HCT116 (cell line): ENCODE measurements at regions not wholly inside any gene's neighbourhood (a gene's known extent, or its start where the extent isn't known, plus 50 kb on each side); places are given as distances from the start of the nearest gene placed in this dataset.

Experiments used
- ATAC-seq: fragments of 200-7000 bp; cut with Tn5 transposase; 2 replicates; pipeline ENCODE4 v1.9.1; 2020; ENCODE audit warnings: mild to moderate bottlenecking, moderate library complexity
- BruUV-seq: library from RNA; stranded (reverse); fragments of 400-500 nt; replicated peaks from 2 replicates; lab custom pipeline; 2021; lab: Mats Ljungman, UMichigan
- CTCF ChIA-PET: fragments of 300-600 bp; sonication (Branson Sonifier 250); formaldehyde crosslinking; loops from one replicate; lab custom pipeline; 2021; ENCODE audit warnings: antibody characterized with exemption; lab: Charles Lee
- POLR2A ChIA-PET: fragments of 300-600, 350-600 bp; sonication (Branson Sonifier 250); formaldehyde crosslinking; loops from one replicate; lab custom pipeline; 2021; ENCODE audit warnings: antibody characterized with exemption; lab: Charles Lee
- RAD21 ChIA-PET, 2 experiments: fragments of 300-600 bp; sonication (Branson Sonifier 250); formaldehyde crosslinking; loops; one replicate each; lab custom pipeline; 2023; ENCODE audit warnings: low total read pairs in 2 of 2; ENCODE audit not compliant: uncharacterized antibody in 2 of 2, unreplicated experiment in 2 of 2, low non-redundant PET in 1 of 2; lab: Charles Lee
- DNase-seq: peaks from one replicate; pipeline ENCODE4 v3.0.0-alpha.2; 2010; ENCODE audit warnings: low read depth, low spot score
- H2AFZ ChIP-seq: fragments of 200-600 bp; shearing (Covaris generic), sonication (generic); 2 replicates; pipeline ENCODE4 v1.6.1; 2017; ENCODE audit warnings: low read depth, mixed run types, mixed read lengths, antibody characterized with exemption, low read length; ENCODE audit not compliant: poor library complexity, severe bottlenecking
- H3K27ac ChIP-seq: 2 replicates; pipeline ENCODE4 v1.5.1; 2012; ENCODE audit warnings: low read depth, low read length
- H3K27me3 ChIP-seq: fragments of 200-600 bp; sonication (generic); 2 replicates; pipeline ENCODE4 v1.6.1; 2016; ENCODE audit warnings: mixed run types, low read length, mixed read lengths; ENCODE audit not compliant: insufficient read depth
- H3K36me3 ChIP-seq, 2 experiments: fragments of 200-500 bp in 1 of 2; fragments of 200-600 bp in 1 of 2; sonication (Bioruptor generic) in 1 of 2; sonication (generic) in 1 of 2; 2 replicates each; pipeline versions ENCODE4 v1.5.1 to v1.6.1; 2014 to 2016; ENCODE audit warnings: low read length in 2 of 2, inconsistent platforms in 1 of 2, mixed read lengths in 1 of 2, mixed run types in 1 of 2; ENCODE audit not compliant: insufficient read depth in 2 of 2, control insufficient read depth in 1 of 2
- H3K4me1 ChIP-seq, 2 experiments: fragments of 200-600 bp in 1 of 2; sonication (generic) in 1 of 2; 2 replicates each; pipeline versions ENCODE4 v1.5.1 to v1.6.1; 2012 to 2017; ENCODE audit warnings: low read length in 2 of 2, inconsistent platforms in 1 of 2, mild to moderate bottlenecking in 1 of 2, mixed read lengths in 1 of 2, mixed run types in 1 of 2, moderate library complexity in 1 of 2; ENCODE audit not compliant: insufficient read depth in 2 of 2, control insufficient read depth in 1 of 2
- H3K4me2 ChIP-seq: fragments of 200-600 bp; sonication (generic); 2 replicates; pipeline ENCODE4 v1.6.1; 2017; ENCODE audit warnings: mixed run types, low read length, mixed read lengths
- H3K4me3 ChIP-seq, 2 experiments: fragments of 200-600 bp in 1 of 2; sonication (generic) in 1 of 2; replicated peaks in 1 of 2; 2 replicates each; pipeline ENCODE4 v1.5.1; 2011 to 2016; ENCODE audit warnings: low read length in 2 of 2, control low read depth in 1 of 2, low read depth in 1 of 2, mild to moderate bottlenecking in 1 of 2, mixed read lengths in 1 of 2, mixed run types in 1 of 2
- H3K79me2 ChIP-seq: fragments of 200-600 bp; sonication (generic); 2 replicates; pipeline ENCODE4 v1.6.1; 2017; ENCODE audit warnings: mild to moderate bottlenecking, mixed run types, low read length, moderate library complexity, mixed read lengths; ENCODE audit not compliant: insufficient read depth
- H3K9ac ChIP-seq: fragments of 200-600 bp; sonication (generic); 2 replicates; pipeline ENCODE4 v1.6.1; 2016; ENCODE audit warnings: low read length, mixed read lengths
- H3K9me2 ChIP-seq: fragments of 200-600 bp; sonication (generic), shearing (Covaris generic); 2 replicates; pipeline ENCODE4 v1.6.1; 2017; ENCODE audit warnings: mixed run types, mild to moderate bottlenecking, moderate library complexity; ENCODE audit not compliant: insufficient read depth
- H3K9me3 ChIP-seq, 2 experiments: fragments of 200-500 bp in 1 of 2; fragments of 200-600 bp in 1 of 2; sonication (Bioruptor generic) in 1 of 2; sonication (generic) in 1 of 2; 2 replicates each; pipeline ENCODE4 v1.6.1; 2014 to 2017; ENCODE audit warnings: low read length in 2 of 2, mixed read lengths in 2 of 2, inconsistent platforms in 1 of 2, low read depth in 1 of 2, mild to moderate bottlenecking in 1 of 2, mixed run types in 1 of 2, moderate library complexity in 1 of 2; ENCODE audit not compliant: control insufficient read depth in 1 of 2, insufficient read depth in 1 of 2
- H4K20me1 ChIP-seq: fragments of 200-600 bp; sonication (generic), shearing (Covaris generic); 2 replicates; pipeline ENCODE4 v1.6.1; 2017; ENCODE audit warnings: mixed run types, mild to moderate bottlenecking, moderate library complexity; ENCODE audit not compliant: insufficient read depth
- ATF3 ChIP-seq: IDR thresholded peaks from 2 replicates; pipeline ENCODE4 v1.6.1; 2012
- CBX3 ChIP-seq: IDR thresholded peaks from 2 replicates; pipeline ENCODE4 v1.6.1; 2012; ENCODE audit warnings: low read depth
- EGR1 ChIP-seq: IDR thresholded peaks from 2 replicates; pipeline ENCODE4 v1.6.1; 2012; ENCODE audit warnings: low read depth
- FOSL1 ChIP-seq: IDR thresholded peaks from 2 replicates; pipeline ENCODE4 v1.6.1; 2012; ENCODE audit warnings: low read depth
- RAD21 ChIP-seq: IDR thresholded peaks from 2 replicates; pipeline ENCODE4 v1.6.1; 2012; ENCODE audit warnings: low read depth, mild to moderate bottlenecking
- REST ChIP-seq: IDR thresholded peaks from 2 replicates; pipeline ENCODE4 v1.6.1; 2012; ENCODE audit warnings: low read depth
- SRF ChIP-seq: IDR thresholded peaks from 2 replicates; pipeline ENCODE4 v1.6.1; 2012; ENCODE audit warnings: low read depth
- intact Hi-C: fragments of 100-400 bp; cut with micrococcal nuclease; formaldehyde crosslinking; loops from 2 replicates; pipeline ENCODE4 v1.10.0; 2022

- no TSS peak for BruUV-seq
Measured at GRCh38 chr13:86383561-86383960, 584.3 kb upstream of the SLITRK6 start.

GRCh38 chr13:86397635-86398034, 598.4 kb upstream of the SLITRK6 start:
- ChIA-PET POLR2A (no interaction called here), RAD21 (no interaction called here), CTCF (no interaction called here)
- Histone ChIP-seq H3K9me3 (0 out of 4 replicates have a peak, but pooled peaks cover 0 to 3% of the 10 kb centered on the region in 2 experiments), H3K27me3 (no peaks in the 10 kb centered on the region), H3K4me3 (no peak overlapping the region), H3K9me2 (no peaks in the 10 kb centered on the region), H3K9ac (no peak overlapping the region), H3K79me2 (no peaks in the 10 kb centered on the region), H3K27ac (no peak overlapping the region), H4K20me1 (no peaks in the 10 kb centered on the region; the same call in 1 of the 2 replicates), H2AFZ (no peak overlapping the region), H3K36me3 (no peaks in the 10 kb centered on the region), H3K4me1 (no peaks in the 10 kb centered on the region), H3K4me2 (no peak overlapping the region)
- TF ChIP-seq REST (no peak), SRF (no peak), CBX3 (no peak), ATF3 (no peak), EGR1 (no peak), RAD21 (no peak)
- BruUV-seq, result no TSS peak
- DNase-seq (no peak), ATAC-seq (no peak)
- intact Hi-C loops, result no loop called here

More at GRCh38 chr13:86383561-86383960, 584.3 kb upstream of the SLITRK6 start:
- no peak for TF ChIP-seq CBX3
- no peak for TF ChIP-seq FOSL1
- no peaks in the 10 kb centered on the region for H3K27me3 ChIP-seq
- DNase-seq, result no peak
- H3K9ac ChIP-seq, result no peak overlapping the region
- no peaks in the 10 kb centered on the region for H3K36me3 ChIP-seq
- 0 out of 4 replicates have a peak, but pooled peaks cover 0 to 3% of the 10 kb centered on the region in 2 experiments for H3K9me3 ChIP-seq
- no peaks in the 10 kb centered on the region for H4K20me1 ChIP-seq
- no peaks in the 10 kb centered on the region for H3K79me2 ChIP-seq
- ChIA-PET RAD21 (no interaction called here), CTCF (no interaction called here), POLR2A (no interaction called here)
- H3K27ac ChIP-seq, result no peak overlapping the region
- no peak for ATAC-seq
- no peak overlapping the region for H3K4me3 ChIP-seq
- H2AFZ ChIP-seq, result no peak overlapping the region
- intact Hi-C loops, result no loop called here
- no peak overlapping the region for H3K4me2 ChIP-seq
- no peaks in the 10 kb centered on the region for H3K9me2 ChIP-seq
- H3K4me1 ChIP-seq, result no peaks in the 10 kb centered on the region
